DND-41 (cell line): ENCODE measurements at regions not wholly inside any gene's neighbourhood (a gene's known extent, or its start where the extent isn't known, plus 50 kb on each side); places are given as distances from the start of the nearest gene placed in this dataset.

Experiments
- EZH2 ChIP-seq: IDR thresholded peaks from 3 replicates; pipeline ENCODE4 v1.6.1; 2012; ENCODE audit warnings: borderline replicate concordance, low read depth, mild to moderate bottlenecking, moderate library complexity, low read length, inconsistent platforms; ENCODE audit not compliant: severe bottlenecking
- TF ChIP-seq, protein P1 (sequence below): IDR thresholded peaks from 2 replicates; pipeline ENCODE4 v1.5.1; 2012; ENCODE audit warnings: borderline replicate concordance, low read length, moderate library complexity, mild to moderate bottlenecking; ENCODE audit not compliant: poor library complexity, severe bottlenecking; ENCODE audit errors: extremely low read depth

- TF ChIP-seq EZH2 = no peak
- TF ChIP-seq, protein P1, sequence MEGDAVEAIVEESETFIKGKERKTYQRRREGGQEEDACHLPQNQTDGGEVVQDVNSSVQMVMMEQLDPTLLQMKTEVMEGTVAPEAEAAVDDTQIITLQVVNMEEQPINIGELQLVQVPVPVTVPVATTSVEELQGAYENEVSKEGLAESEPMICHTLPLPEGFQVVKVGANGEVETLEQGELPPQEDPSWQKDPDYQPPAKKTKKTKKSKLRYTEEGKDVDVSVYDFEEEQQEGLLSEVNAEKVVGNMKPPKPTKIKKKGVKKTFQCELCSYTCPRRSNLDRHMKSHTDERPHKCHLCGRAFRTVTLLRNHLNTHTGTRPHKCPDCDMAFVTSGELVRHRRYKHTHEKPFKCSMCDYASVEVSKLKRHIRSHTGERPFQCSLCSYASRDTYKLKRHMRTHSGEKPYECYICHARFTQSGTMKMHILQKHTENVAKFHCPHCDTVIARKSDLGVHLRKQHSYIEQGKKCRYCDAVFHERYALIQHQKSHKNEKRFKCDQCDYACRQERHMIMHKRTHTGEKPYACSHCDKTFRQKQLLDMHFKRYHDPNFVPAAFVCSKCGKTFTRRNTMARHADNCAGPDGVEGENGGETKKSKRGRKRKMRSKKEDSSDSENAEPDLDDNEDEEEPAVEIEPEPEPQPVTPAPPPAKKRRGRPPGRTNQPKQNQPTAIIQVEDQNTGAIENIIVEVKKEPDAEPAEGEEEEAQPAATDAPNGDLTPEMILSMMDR = peak; percentile 55
These were observed 491.7 kb downstream of the CCSER2 start for GRCh38 chr10:84820120-84820519.
